AG09309 (cell line): ENCODE measurements at regions not wholly inside any gene's neighbourhood (a gene's known extent, or its start where the extent isn't known, plus 50 kb on each side); places are given as distances from the start of the nearest gene placed in this dataset.

Experiments
- DNase-seq: peaks from one replicate; pipeline ENCODE4 v3.0.0-alpha.2; 2010; ENCODE audit warnings: low read depth
- H3K4me3 ChIP-seq: 2 replicates; pipeline ENCODE4 v1.5.1; 2011; ENCODE audit warnings: mild to moderate bottlenecking, low read depth, low read length, moderate library complexity; ENCODE audit not compliant: control insufficient read depth
- CTCF ChIP-seq: IDR thresholded peaks from 2 replicates; pipeline ENCODE4 v1.5.1; 2011; ENCODE audit warnings: mild to moderate bottlenecking, low read depth, low read length, inconsistent platforms; ENCODE audit not compliant: insufficient read depth, control insufficient read depth; ENCODE audit errors: missing control alignments

DNA sequence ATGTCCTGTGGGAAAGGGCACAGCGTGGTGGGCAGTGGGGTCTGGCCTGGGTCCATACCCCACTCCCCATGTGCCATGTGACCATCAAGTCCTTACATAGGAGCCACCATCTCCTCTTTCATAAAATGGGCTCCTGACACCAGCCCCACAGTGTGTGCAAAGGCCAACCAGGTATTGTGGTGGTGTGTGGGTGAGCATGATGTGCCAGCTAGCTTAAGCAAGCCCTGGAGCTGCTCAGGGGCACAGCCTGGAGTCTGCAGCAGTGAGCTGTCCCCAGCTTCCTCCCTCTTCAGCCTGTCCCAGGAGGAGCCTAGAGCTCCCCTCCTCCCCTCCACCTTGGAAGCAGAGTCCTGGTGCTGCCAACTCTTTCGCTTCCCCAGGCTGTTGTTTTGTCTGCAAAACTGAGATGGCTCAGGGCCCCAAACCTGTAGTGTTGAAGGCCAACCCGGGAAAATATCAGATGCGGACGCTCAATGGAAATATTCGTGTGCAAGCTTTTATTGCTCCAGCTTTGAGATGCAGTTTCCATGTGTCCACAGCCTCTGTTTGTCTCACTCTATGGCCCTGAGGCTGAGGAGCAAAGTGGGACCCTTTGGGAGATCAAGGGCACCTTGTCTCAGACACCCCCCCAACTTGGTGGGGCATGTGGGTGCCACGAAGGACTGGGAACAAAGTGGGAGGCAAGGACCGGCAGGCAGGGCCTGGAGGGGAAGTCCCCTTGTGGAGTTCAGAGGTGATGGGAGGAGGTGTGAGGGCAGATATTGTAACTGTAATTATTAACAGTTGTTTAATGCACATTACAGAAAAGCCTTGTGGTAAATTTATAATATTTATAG lies 92.6 kb downstream of the CTTN start:
- DNase-seq = no peak
- no peak for TF ChIP-seq CTCF
- no peak overlapping the region for H3K4me3 ChIP-seq

- TF ChIP-seq CTCF = no peak
- no peak overlapping the region for H3K4me3 ChIP-seq
- DNase-seq = no peak
Measured at GRCh38 chr11:70491696-70492472, 93.6 kb downstream of the CTTN start.

- no peak for TF ChIP-seq CTCF
- H3K4me3 ChIP-seq = no peak overlapping the region
- no peak for DNase-seq
Measured at GRCh38 chr11:70493089-70493474, 94.8 kb downstream of the CTTN start.

- no peak for TF ChIP-seq CTCF
- DNase-seq = no peak
- H3K4me3 ChIP-seq = no peak overlapping the region
Measured at GRCh38 chr11:70493891-70494290, 95.6 kb downstream of the CTTN start.

DNA sequence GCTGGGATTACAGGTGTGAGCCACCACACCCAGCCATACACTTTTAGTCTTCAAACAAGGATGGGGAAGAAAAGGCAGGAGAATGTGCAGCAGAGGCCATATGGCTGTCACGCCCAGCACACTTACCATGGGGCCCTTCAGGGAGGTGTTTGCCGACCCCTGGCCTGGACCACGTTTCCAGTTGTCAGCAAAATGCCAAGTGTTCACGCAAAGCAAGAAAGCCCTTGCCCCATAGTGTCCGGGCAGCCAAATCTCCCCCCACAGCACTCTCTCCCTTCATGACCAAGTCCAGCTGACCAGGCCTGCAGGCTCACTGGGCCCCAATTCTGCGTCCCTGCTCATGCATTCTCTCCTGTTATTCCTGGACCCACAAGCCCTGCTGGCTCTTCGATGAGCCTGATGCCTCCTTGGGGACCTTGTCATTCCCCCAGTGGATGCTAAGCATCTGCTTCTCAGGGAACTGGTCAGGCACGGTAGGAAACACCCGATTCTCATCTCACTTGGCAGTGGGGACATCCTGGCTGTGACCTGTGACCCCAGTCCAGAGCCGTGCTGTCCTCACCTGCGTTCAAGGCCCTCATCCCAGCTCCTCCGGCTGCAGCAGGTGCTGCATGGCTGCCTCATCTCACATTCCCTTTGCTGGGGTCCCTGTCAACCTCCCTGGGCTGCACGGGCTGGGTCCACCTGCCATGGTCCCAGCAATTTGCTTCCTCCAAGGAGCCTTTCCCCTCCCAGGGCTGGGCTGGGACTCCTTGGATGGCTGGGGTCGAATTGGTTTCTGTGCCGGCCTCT lies 96.4 kb downstream of the CTTN start:
- TF ChIP-seq CTCF = no peak
- DNase-seq = no peak
- no peak overlapping the region for H3K4me3 ChIP-seq
